HG02970 (cell line): ENCODE measurements at regions not wholly inside any gene's neighbourhood (a gene's known extent, or its start where the extent isn't known, plus 50 kb on each side); places are given as distances from the start of the nearest gene placed in this dataset.

Source experiments
- ATAC-seq: cut with Tn5 transposase; IDR thresholded peaks from one replicate; pipeline ENCODE4 v1.9.1; 2021; ENCODE audit warnings: mild to moderate bottlenecking, moderate library complexity, moderate number of reproducible peaks; ENCODE audit not compliant: unreplicated experiment, low FRiP score

DNA sequence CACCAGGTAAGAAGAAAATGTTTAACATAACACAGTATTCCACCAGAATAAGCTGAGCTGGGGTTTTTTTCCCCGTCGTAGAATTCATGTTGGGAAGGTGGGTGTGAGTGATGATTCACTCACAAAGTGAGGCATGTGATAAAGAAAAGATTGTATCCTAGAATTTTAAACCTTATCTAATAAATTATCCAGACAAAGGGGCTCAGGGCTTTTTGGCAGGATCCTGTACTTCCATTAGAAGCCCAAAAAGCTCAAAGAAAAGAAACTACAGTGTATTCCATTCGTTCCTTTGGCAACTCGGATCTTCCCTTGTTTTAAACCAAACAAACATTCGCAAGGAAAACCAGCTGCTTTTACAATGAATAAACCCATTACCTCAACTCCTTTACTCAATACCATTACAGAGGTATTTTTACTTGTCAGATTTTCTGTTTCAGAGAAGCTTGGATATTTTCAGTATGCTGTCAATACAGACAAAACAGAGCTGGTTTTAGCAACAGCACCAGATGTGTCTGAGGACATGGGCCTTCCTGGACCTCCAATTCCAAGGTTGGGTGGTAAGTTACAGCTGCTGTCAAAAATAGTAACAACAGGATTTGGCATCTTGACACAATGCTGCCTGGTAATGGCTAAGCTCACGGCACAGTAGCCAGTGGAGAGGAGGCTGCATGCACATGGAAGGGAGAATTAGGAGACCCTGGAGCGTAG is 159.9 kb upstream of the RUNX1 start:
- ATAC-seq: no peak

DNA sequence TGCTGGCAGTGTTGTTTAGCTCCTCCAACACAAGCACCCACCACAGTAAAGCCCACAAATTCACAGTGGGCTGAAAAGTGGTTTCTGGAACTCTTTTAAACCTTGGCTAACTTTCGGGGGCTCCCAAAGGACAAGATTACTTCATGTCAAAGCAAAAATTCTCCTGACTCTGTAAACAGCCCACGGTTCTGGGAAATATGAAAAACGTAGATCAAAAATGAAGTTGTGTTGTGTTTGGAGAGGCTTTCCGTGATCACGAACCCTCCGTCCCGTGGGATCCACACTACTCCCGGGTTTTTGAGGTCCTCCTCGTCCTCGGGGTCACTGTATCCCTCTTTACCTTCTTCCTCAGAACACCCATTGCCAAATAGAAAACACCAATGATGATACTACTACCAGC is 159.0 kb upstream of the RUNX1 start:
- no peak for ATAC-seq

DNA sequence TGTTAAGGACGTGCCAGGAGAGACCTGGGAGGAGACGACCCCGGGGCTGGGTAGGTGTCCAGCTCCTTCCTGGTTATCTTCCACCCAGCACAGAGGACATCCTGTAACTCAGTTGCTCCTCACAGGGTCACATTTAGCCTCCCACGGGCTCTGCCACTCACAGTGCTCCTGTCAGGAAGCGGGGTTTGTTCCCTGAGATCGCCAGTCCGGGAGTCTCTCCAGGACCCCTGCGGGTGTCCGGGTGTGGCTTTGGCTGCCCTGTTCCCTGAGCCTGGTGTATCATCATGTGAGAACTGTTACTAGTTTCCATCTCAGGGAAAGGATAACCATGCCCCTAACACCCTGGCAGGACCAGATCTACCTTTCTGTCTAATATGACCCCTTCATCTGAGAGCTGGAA is 158.2 kb upstream of the RUNX1 start:
- ATAC-seq: no peak

DNA sequence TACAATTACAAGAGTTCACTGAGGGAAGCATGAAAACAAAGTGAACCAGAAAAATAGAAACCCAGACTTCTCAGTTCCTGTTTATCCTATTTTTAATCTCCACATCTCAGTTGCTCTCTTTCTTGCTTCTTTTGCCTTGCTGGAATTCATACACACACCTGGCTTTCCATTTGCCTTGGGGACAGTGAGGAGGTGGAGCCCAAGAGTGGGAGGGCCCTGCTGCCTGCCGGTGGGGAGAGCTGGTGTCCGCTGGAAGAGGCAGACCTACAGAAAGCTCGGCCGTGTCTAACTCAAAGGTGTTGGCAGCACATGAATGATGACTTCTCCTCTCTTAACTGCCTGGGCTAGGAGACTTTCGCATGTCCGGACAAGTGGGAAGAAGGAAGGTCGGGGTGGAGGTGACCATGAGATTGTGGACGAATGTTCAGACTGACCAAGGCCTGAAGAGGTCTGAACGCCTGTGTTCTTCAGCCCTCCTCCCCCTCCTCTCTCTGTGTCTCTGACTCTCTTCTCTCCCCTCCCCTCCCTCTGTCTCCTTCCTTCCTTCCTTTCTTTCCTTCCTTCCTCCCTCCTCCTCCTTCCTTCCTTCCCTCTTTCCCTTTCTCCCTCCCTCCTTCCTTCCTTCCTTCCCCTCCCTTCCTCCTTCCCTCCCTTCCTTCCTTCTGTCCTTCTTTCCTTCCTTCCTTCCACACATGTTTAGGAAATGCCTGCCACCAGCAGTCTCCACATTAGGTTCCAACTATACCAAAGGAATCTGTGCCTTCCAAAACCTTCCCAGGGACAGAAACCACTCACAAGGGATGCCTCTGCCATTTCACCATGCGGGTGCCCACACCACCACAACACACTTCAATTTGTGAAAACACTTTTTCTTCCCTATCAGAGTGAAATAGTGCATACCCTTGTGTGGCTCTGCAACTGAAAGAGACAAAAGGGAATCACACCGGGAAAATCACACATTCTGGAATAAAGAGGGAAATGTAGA is 157.3 kb upstream of the RUNX1 start:
- no peak for ATAC-seq

GRCh38 chr21:35204850-35205541 is 155.9 kb upstream of the RUNX1 start:
- no peak for ATAC-seq

- no peak for ATAC-seq
Measured at GRCh38 chr21:35204125-35204524, 155.0 kb upstream of the RUNX1 start.

GRCh38 chr21:35203093-35203977 is 154.2 kb upstream of the RUNX1 start:
- no peak for ATAC-seq

GRCh38 chr21:35202431-35202830 is 153.3 kb upstream of the RUNX1 start:
- no peak for ATAC-seq

DNA sequence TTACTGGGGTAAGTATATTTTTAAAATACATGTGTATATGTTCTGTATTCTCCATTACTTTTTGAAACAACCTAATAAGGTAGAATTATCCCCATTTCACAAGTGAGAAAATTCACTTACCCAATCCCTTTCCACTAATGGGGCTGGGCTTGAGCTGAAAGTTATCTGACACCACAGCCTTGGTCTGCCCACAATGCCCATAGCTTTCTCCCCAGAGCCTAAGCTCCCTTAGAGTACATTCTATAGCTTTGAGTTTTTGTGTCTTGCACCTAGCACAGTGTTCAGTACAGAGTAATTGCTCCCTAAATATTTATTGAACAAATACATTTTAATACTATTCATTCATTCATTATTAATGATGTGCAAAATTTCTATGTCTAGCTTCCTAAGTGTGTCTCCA is 152.7 kb upstream of the RUNX1 start:
- no peak for ATAC-seq

GRCh38 chr21:35201288-35201687 is 152.2 kb upstream of the RUNX1 start:
- no peak for ATAC-seq

DNA sequence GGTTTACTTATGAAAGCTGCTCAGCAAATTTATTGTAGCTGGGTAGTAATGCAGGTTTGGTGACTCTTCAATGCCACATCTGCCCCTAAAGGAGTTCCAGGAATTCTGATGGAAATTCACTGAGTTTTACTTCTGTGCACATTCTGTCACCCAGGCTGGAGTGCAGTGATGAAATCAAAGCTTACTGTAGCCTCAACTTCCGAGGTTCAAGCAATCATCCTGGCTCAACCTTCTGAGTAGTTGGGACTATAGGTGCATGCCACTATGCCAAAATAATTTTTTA is 150.6 kb upstream of the RUNX1 start:
- no peak for ATAC-seq

DNA sequence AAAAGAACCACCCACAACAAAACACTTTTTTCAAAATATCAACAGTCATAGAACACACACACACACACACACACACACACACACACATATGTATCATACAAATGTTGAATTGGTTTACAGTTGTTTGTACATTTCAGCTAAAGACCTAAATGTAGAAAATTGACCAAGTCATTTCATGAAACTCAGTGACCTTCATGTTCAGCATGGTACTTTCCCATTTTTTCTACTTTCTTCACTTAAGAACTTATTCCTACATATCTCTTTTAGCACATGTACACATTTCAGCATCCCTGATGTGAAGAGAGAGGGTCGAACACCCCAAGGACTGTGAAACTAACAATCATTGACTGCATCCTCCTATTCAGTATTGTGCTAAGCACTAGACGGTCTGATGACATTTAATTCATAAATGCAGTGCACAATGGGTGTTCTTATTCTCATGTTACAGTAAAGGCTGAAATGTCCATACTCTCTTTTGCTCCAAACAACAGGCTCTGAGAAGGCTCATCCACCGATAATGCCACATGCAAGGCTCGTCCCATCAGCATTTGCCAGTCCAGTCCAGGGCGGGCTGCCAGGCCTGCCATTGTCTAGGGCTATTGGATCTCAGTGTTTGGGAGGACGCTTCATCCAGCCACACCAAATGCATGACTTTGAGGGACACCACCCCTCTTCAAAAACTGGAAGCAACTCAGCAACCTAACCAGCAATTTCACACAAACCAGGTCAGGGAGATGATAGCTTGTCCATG is 150.1 kb upstream of the RUNX1 start:
- ATAC-seq: no peak

GRCh38 chr21:35198565-35198964 is 149.5 kb upstream of the RUNX1 start:
- no peak for ATAC-seq

DNA sequence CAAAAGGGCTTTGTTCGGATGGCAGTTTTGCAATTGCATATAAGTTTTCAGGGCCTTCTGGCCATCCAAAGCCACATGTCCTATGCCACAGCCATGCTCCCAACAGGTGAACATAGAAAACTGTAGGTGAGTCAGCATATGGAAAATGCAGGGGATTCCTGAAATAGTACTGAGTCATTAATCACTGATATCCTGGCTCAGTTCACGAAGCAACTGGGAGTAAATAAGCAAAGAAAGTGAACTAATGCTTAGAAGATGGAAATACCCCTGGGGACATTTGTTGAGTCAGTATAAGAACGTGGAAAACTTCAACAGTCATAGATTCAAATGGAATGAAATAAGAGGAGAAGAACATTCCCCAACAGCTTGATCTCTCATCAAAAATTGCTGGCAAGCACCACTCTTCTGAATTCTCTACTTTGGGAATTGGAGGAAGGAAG is 148.9 kb upstream of the RUNX1 start:
- no peak for ATAC-seq

GRCh38 chr21:35197191-35197590 is 148.1 kb upstream of the RUNX1 start:
- ATAC-seq: no peak

- no peak for ATAC-seq
Measured at GRCh38 chr21:35196128-35196527, 147.0 kb upstream of the RUNX1 start.

DNA sequence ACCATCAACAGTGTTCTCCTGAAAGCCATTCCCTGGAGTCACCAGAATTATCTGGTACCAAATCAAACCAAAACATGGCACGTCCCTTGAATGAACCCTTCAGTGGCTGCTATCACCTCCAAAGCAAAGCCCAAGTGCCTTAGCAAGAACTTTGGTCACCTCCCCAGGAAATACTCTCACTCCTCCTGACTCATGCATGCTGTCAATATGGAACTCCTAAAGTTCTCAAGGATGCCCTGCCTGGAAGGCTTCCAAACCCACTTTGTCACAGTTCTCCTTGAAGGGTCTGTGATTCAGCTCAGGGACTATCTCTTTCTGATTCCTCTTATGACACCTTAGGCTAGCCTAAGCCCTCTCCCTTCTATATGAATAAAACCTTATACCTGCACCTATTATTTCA is 146.1 kb upstream of the RUNX1 start:
- ATAC-seq: no peak

GRCh38 chr21:35191754-35192153 is 142.7 kb upstream of the RUNX1 start:
- ATAC-seq: no peak

DNA sequence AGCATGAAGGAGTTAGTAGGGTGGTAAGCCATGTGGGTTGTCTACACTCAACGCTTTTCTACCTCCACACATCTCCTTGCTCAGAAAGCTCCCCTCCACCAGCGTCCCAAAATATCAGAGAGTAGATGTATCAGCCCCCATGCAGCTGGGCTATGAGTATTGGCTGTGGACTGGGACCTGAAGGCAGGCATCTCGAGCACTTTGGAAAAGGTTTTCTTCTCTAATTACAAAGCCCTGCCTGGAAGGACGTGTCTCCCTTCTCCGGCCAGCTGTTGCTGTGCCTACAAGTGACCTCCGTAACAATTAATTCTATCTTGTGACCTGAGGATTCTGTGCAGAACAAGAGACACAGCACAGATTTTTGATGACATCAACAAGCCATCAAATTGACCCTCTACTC is 142.0 kb upstream of the RUNX1 start:
- no peak for ATAC-seq
